Esophagus muscularis mucosa (tissue), 4 donors: ENCODE measurements at regions not wholly inside any gene's neighbourhood (a gene's known extent, or its start where the extent isn't known, plus 50 kb on each side); places are given as distances from the start of the nearest gene placed in this dataset.

Experiments
- DNase-seq: peaks from one replicate; pipeline ENCODE4 v3.0.0-alpha.2; 2017; ENCODE audit errors: extremely low spot score
- H3K27ac ChIP-seq, 4 donors: fragments of 200-600 bp; sonication (generic); replicated peaks in 1 of 4; 1 replicate in 3 of 4; 2 replicates in 1 of 4; pipeline ENCODE4 v1.5.1; 2016 to 2019; ENCODE audit warnings: mild to moderate bottlenecking in 1 of 4
- H3K27me3 ChIP-seq, 4 donors: fragments of 200-600 bp; sonication (generic); one replicate each; pipeline versions ENCODE4 v1.5.1 to v1.6.0; 2016 to 2019
- H3K36me3 ChIP-seq, 4 donors: fragments of 200-600 bp; sonication (generic); one replicate each; pipeline ENCODE4 v1.5.1; 2016 to 2019
- H3K4me1 ChIP-seq, 4 donors: fragments of 200-600 bp; sonication (generic); one replicate each; pipeline ENCODE4 v1.5.1; 2016 to 2019
- H3K4me3 ChIP-seq, 4 donors: fragments of 200-600 bp; sonication (generic); 1 replicate in 2 of 4; 2 replicates in 2 of 4; pipeline ENCODE4 v1.5.1; 2016 to 2019; ENCODE audit warnings: mild to moderate bottlenecking in 4 of 4, moderate library complexity in 1 of 4
- H3K9me3 ChIP-seq, 4 donors: fragments of 200-600 bp; sonication (generic); 1 replicate in 3 of 4; 2 replicates in 1 of 4; pipeline ENCODE4 v1.5.1; 2016 to 2019
- EP300 ChIP-seq: sonication (generic); formaldehyde crosslinking; IDR thresholded peaks from one replicate; pipeline ENCODE4 v1.6.1; 2017; ENCODE audit warnings: antibody characterized with exemption
- POLR2A ChIP-seq: fragments of 450-650 bp; IDR thresholded peaks from one replicate; pipeline ENCODE4 v1.6.1; 2017; ENCODE audit warnings: antibody characterized with exemption, moderate library complexity, mild to moderate bottlenecking, low read depth
- POLR2AphosphoS5 ChIP-seq, 2 donors: sonication (generic); formaldehyde crosslinking; IDR thresholded peaks; one replicate each; pipeline ENCODE4 v1.6.1; 2017; ENCODE audit warnings: antibody characterized with exemption in 2 of 2
- WGBS: methylation state at CpG from one replicate; pipeline ENCODE4 v1.1.5; 2018; 5-methylcytosine and 5-hydroxymethylcytosine counted together
- intact Hi-C: fragments of 100-400 bp; cut with DNase I; formaldehyde crosslinking; loops from one replicate; pipeline ENCODE4 v1.15.1; 2023
- TF ChIP-seq, protein P1 (sequence below), 3 experiments: fragments of 200-600 bp in 2 of 3; fragments of 450-650 bp in 1 of 3; sonication (generic) in 2 of 3; IDR thresholded peaks; one replicate each; pipeline ENCODE4 v1.5.1; 2017 to 2019; ENCODE audit warnings: antibody characterized with exemption in 3 of 3, mild to moderate bottlenecking in 2 of 3, moderate library complexity in 1 of 3

DNA sequence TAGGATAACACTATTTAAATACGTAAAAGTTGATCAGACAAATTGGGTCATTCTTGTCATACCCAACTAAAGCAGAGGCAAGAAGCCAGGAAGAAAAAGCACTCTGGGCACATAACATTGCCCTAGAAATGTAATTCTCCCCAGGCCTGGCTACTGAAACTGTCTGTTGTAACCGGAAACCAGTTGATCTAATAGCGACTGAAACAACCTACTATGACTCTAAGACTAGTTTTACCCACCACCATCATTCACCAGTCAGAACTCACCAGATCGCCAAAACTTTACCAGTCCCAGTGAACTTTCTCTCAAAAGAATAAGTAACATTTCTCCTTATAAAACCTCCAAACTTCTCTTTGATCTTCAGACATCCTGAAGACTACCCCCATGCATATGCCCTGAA lies 99.3 kb upstream of the WWC1 start:
- DNase-seq, result no peak
- no peaks in the 10 kb centered on the region for H3K9me3 ChIP-seq
- intact Hi-C loops, result no loop called here
- no peaks in the 10 kb centered on the region for H3K27me3 ChIP-seq
- peaks cover 0 to 4% (median 0%) of the 10 kb centered on the region in 4 donors for H3K4me1 ChIP-seq
- TF ChIP-seq POLR2A, result no peak
- no peak for TF ChIP-seq POLR2AphosphoS5 (IDR thresholded peaks at IDR 0.05)
- TF ChIP-seq, protein P1, sequence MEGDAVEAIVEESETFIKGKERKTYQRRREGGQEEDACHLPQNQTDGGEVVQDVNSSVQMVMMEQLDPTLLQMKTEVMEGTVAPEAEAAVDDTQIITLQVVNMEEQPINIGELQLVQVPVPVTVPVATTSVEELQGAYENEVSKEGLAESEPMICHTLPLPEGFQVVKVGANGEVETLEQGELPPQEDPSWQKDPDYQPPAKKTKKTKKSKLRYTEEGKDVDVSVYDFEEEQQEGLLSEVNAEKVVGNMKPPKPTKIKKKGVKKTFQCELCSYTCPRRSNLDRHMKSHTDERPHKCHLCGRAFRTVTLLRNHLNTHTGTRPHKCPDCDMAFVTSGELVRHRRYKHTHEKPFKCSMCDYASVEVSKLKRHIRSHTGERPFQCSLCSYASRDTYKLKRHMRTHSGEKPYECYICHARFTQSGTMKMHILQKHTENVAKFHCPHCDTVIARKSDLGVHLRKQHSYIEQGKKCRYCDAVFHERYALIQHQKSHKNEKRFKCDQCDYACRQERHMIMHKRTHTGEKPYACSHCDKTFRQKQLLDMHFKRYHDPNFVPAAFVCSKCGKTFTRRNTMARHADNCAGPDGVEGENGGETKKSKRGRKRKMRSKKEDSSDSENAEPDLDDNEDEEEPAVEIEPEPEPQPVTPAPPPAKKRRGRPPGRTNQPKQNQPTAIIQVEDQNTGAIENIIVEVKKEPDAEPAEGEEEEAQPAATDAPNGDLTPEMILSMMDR (IDR thresholded peaks at IDR 0.05), result no peak
- no peak for TF ChIP-seq EP300
- H3K27ac ChIP-seq, result no peak overlapping the region
- no peak overlapping the region for H3K4me3 ChIP-seq
- H3K36me3 ChIP-seq, result no peaks in the 10 kb centered on the region
- 89% methylated on average over 4 of the region's 4 CpGs for WGBS

DNA sequence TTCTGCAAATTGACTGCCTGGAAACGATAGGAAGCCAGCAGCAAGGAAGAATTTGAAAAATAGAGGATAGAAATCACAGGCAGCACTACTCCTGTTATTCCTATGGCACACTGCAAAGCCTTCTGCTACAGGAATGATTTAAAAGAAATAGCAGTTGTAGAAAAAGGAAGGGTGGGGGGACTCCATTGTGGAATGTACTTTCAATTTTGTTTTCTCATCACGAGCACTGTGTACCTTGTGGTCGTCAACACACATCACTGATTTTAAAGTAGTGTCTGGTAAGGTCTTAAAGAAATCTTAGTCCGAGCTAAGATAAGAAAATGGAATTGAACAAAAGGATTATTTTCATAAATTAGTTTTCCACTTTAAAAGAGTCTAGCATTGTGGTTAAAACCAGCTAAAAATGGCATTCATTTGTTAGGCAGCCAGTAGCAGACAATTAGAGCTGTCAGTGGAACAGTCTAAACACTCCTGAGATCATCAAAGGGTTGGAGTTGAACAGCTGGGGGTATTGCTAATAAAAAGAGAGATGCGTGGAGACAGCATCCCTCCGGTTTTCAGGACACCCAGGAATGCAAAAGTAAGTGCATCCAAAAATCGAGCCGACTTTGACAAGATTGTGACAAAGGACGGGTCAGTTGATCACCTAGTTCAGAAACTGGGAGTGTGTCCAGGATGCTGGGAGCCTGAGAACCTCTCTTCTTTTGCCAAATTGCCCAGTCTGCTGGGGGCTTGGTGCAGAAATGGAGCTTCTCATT lies 97.8 kb upstream of the WWC1 start:
- H3K9me3 ChIP-seq, result no peaks in the 10 kb centered on the region
- no peak overlapping the region for H3K4me3 ChIP-seq
- no peak for DNase-seq
- H3K27me3 ChIP-seq, result no peaks in the 10 kb centered on the region
- no peaks in the 10 kb centered on the region for H3K36me3 ChIP-seq
- WGBS, result 43% methylated on average over 9 of the region's 9 CpGs
- TF ChIP-seq, protein P1 (IDR thresholded peaks at IDR 0.05), result no peak
- intact Hi-C loops, result no loop called here
- H3K4me1 ChIP-seq, result no peaks in the 10 kb centered on the region
- no peak overlapping the region for H3K27ac ChIP-seq

DNA sequence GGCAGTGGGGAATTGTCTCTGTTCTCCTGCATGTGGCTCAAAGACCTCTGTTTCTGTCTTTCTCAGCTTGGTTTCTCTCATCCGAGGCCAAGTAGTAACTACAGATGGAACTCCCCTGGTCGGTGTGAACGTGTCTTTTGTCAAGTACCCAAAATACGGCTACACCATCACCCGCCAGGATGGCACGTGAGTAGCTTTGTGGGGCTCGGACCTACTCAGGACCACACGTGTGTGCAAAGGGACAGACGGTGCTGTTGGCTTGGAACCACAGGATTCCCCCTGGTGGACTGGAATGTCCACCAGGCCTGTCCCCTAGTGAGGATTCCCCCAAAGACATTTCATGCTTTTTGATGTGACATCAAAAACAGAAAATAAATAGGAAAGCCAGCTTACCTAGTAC lies 96.3 kb upstream of the WWC1 start:
- Histone ChIP-seq H3K4me1 (no peaks in the 10 kb centered on the region), H3K9me3 (no peaks in the 10 kb centered on the region), H3K36me3 (peaks cover 0 to 14% (median 0%) of the 10 kb centered on the region in 4 donors), H3K27ac (no peak overlapping the region), H3K4me3 (no peak overlapping the region), H3K27me3 (no peaks in the 10 kb centered on the region)
- intact Hi-C loops, result no loop called here
- DNase-seq, result no peak
- WGBS, result 99% methylated on average over 9 of the region's 9 CpGs
- no peak for TF ChIP-seq POLR2A
- TF ChIP-seq POLR2AphosphoS5 (IDR thresholded peaks at IDR 0.05), result no peak
- no peak for TF ChIP-seq EP300
- TF ChIP-seq, protein P1 (IDR thresholded peaks at IDR 0.05), result no peak

DNA sequence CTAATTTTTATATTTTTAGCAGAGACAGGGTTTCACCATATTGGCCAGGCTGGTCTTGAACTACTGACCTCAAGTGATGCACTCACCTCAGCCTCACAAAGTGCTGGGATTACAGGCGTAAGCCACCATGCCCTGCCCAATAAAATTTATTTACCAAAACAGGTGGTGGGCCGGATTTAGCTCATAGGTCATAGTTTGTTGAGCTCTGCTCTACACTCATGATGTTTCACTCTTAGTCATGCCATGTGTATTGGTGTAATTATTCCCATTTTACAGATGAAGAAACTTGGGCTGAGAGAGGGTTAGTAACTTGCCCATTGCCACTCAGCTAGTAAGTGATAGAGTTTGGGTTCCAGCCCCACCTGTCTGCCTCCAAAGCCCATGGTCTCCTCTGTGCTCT lies 93.1 kb upstream of the WWC1 start:
- Histone ChIP-seq H3K4me1 (no peaks in the 10 kb centered on the region), H3K4me3 (no peak overlapping the region), H3K9me3 (no peaks in the 10 kb centered on the region), H3K27me3 (no peaks in the 10 kb centered on the region), H3K27ac (no peak overlapping the region), H3K36me3 (peaks cover 0 to 24% (median 0%) of the 10 kb centered on the region in 4 donors)
- 100% methylated on average over 2 of the region's 2 CpGs for WGBS
- intact Hi-C loops, result no loop called here
- DNase-seq, result no peak
- no peak for TF ChIP-seq EP300

DNA sequence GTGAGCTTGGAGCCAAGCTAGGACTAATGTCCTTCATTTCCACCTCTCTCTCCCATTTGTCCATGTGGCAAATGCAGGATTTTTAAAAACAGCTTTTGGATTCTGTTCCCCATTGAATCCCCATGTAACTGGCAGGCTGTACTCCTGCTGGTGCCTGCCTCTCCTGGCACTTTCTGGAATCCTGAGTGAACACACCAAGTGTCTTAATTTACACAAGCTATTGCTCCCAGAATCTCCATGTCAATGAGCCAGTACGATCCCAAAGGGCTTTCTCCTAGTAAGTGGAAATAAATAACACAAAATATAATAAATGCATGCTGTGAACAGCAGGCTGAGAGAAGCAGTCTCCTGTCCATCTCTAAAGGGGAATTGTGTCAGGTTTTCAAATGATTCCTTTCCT lies 88.4 kb upstream of the WWC1 start:
- no peak overlapping the region for H3K27ac ChIP-seq
- intact Hi-C loops, result no loop called here
- no peak for DNase-seq
- TF ChIP-seq POLR2A (no peak), EP300 (no peak), POLR2AphosphoS5 (IDR thresholded peaks at IDR 0.05) (no peak)
- TF ChIP-seq, protein P1 (IDR thresholded peaks at IDR 0.05), result no peak
- H3K36me3 ChIP-seq, result peaks cover 0 to 37% (median 0%) of the 10 kb centered on the region in 4 donors
- 71% methylated on average over 1 of the region's 1 CpG for WGBS
- no peaks in the 10 kb centered on the region for H3K9me3 ChIP-seq
- no peak overlapping the region for H3K4me3 ChIP-seq
- H3K27me3 ChIP-seq, result no peaks in the 10 kb centered on the region
- H3K4me1 ChIP-seq, result no peaks in the 10 kb centered on the region
